Activated B cell treated with CpG ODN at 0.5 μM for 24 hours (primary cell): ENCODE measurements at regions not wholly inside any gene's neighbourhood (a gene's known extent, or its start where the extent isn't known, plus 50 kb on each side); places are given as distances from the start of the nearest gene placed in this dataset.

Source experiments
- ATAC-seq: fragments of 200-7000 bp; cut with Tn5 transposase; one replicate; pipeline ENCODE4 v1.10.0; 2021; ENCODE audit warnings: low read depth, mild to moderate bottlenecking, moderate library complexity
- CTCF ChIA-PET: fragments of 350-600 bp; sonication (Branson Sonifier 250); formaldehyde crosslinking; loops from one replicate; lab custom pipeline; 2021; ENCODE audit warnings: antibody characterized with exemption; lab: Charles Lee
- POLR2A ChIA-PET: fragments of 350-600 bp; sonication (Branson Sonifier 250); formaldehyde crosslinking; loops from one replicate; lab custom pipeline; 2021; ENCODE audit warnings: antibody characterized with exemption; lab: Charles Lee
- DNase-seq: peaks from one replicate; pipeline ENCODE4 v3.0.0; 2022
- H3K27ac Mint-ChIP-seq: one replicate; pipeline ENCODE4 v1.8.0; 2020; ENCODE audit warnings: mixed read lengths
- H3K27me3 Mint-ChIP-seq: one replicate; pipeline ENCODE4 v1.8.0; 2021; ENCODE audit warnings: mixed read lengths
- H3K36me3 Mint-ChIP-seq: one replicate; pipeline ENCODE4 v1.8.0; 2021; ENCODE audit warnings: low read depth, mixed read lengths
- H3K4me1 Mint-ChIP-seq: one replicate; pipeline ENCODE4 v1.8.0; 2021; ENCODE audit warnings: mixed read lengths
- H3K4me3 Mint-ChIP-seq: one replicate; pipeline ENCODE4 v1.8.0; 2020; ENCODE audit warnings: mild to moderate bottlenecking, mixed read lengths
- H3K9me3 Mint-ChIP-seq: one replicate; pipeline ENCODE4 v1.8.0; 2020; ENCODE audit warnings: mixed read lengths
- intact Hi-C: fragments of 100-400 bp; cut with micrococcal nuclease; formaldehyde crosslinking; loops from one replicate; pipeline ENCODE4 v1.15.1; 2024
- TF ChIP-seq, protein P1 (sequence below): fragments of 200-600 bp; IDR thresholded peaks from one replicate; pipeline ENCODE4 v1.8.0; 2022; ENCODE audit warnings: antibody characterized with exemption, mild to moderate bottlenecking

DNA sequence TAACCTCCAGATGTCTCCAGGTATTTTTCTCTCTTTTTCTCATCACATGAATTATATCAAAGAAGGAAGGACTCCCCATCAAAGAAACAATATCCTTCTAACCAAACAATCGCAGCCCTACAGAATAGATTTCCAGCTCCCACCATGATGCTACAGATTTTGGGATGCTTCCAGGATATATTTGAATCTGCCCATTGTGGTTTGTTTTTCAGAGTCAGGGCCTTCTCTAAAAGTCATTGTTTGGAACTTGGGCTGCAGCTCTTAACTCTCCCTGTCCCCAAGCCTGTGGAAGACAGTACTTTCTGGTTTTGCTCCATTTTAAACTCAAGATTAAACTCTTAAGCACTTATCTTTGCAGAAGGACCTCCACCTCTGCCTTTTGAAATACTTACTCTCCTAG lies 223.2 kb downstream of the PMAIP1 start:
- no peaks in the 10 kb centered on the region for H3K36me3 Mint-ChIP-seq
- ATAC-seq = no peak
- H3K27me3 Mint-ChIP-seq = no peaks in the 10 kb centered on the region
- peaks cover 2% of the 10 kb centered on the region for H3K9me3 Mint-ChIP-seq
- H3K4me1 Mint-ChIP-seq = no peaks in the 10 kb centered on the region
- CTCF ChIA-PET = no interaction called here
- TF ChIP-seq, protein P1, sequence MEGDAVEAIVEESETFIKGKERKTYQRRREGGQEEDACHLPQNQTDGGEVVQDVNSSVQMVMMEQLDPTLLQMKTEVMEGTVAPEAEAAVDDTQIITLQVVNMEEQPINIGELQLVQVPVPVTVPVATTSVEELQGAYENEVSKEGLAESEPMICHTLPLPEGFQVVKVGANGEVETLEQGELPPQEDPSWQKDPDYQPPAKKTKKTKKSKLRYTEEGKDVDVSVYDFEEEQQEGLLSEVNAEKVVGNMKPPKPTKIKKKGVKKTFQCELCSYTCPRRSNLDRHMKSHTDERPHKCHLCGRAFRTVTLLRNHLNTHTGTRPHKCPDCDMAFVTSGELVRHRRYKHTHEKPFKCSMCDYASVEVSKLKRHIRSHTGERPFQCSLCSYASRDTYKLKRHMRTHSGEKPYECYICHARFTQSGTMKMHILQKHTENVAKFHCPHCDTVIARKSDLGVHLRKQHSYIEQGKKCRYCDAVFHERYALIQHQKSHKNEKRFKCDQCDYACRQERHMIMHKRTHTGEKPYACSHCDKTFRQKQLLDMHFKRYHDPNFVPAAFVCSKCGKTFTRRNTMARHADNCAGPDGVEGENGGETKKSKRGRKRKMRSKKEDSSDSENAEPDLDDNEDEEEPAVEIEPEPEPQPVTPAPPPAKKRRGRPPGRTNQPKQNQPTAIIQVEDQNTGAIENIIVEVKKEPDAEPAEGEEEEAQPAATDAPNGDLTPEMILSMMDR = no peak
- POLR2A ChIA-PET = no interaction called here
- DNase-seq = no peak
- intact Hi-C loops = no loop called here
- H3K4me3 Mint-ChIP-seq = no peak overlapping the region
- H3K27ac Mint-ChIP-seq = no peak overlapping the region

GRCh38 chr18:60122339-60122738 lies 222.5 kb downstream of the PMAIP1 start:
- TF ChIP-seq, protein P1 = no peak
- ATAC-seq (no peak), DNase-seq (no peak)
- intact Hi-C loops = no loop called here
- H3K4me1 Mint-ChIP-seq = no peaks in the 10 kb centered on the region
- H3K27ac Mint-ChIP-seq = no peak overlapping the region
- H3K9me3 Mint-ChIP-seq = peaks cover 2% of the 10 kb centered on the region
- H3K4me3 Mint-ChIP-seq = no peak overlapping the region
- CTCF ChIA-PET = no interaction called here
- no peaks in the 10 kb centered on the region for H3K36me3 Mint-ChIP-seq
- H3K27me3 Mint-ChIP-seq = no peaks in the 10 kb centered on the region
- POLR2A ChIA-PET = no interaction called here

GRCh38 chr18:60120231-60120750 lies 220.5 kb downstream of the PMAIP1 start:
- Mint-ChIP-seq H3K4me3 (no peak overlapping the region), H3K36me3 (no peaks in the 10 kb centered on the region), H3K4me1 (no peaks in the 10 kb centered on the region), H3K27ac (no peak overlapping the region), H3K9me3 (peaks cover 5% of the 10 kb centered on the region), H3K27me3 (peaks cover 2% of the 10 kb centered on the region)
- ChIA-PET CTCF (no interaction called here), POLR2A (no interaction called here)
- intact Hi-C loops = no loop called here
- ATAC-seq = no peak
- TF ChIP-seq, protein P1 = no peak
- DNase-seq = no peak

GRCh38 chr18:60117321-60117720 lies 217.5 kb downstream of the PMAIP1 start:
- POLR2A ChIA-PET = no interaction called here
- no peak for ATAC-seq
- Mint-ChIP-seq H3K4me3 (no peak overlapping the region), H3K36me3 (no peaks in the 10 kb centered on the region), H3K27me3 (peaks cover 4% of the 10 kb centered on the region), H3K27ac (no peak overlapping the region), H3K9me3 (peaks cover 5% of the 10 kb centered on the region), H3K4me1 (no peaks in the 10 kb centered on the region)
- CTCF ChIA-PET = no interaction called here
- no peak for DNase-seq
- TF ChIP-seq, protein P1 = no peak
- intact Hi-C loops = no loop called here

- no peak for ATAC-seq
- Mint-ChIP-seq H3K27me3 (peaks cover 4% of the 10 kb centered on the region), H3K4me1 (no peaks in the 10 kb centered on the region), H3K36me3 (no peaks in the 10 kb centered on the region), H3K27ac (no peak overlapping the region), H3K4me3 (no peak overlapping the region), H3K9me3 (peaks cover 3% of the 10 kb centered on the region)
- no peak for DNase-seq
- TF ChIP-seq, protein P1 = no peak
- intact Hi-C loops = no loop called here
- CTCF ChIA-PET = no interaction called here
- POLR2A ChIA-PET = no interaction called here
These were observed 213.6 kb downstream of the PMAIP1 start for GRCh38 chr18:60113396-60113795.
